ENCODE measurements at regions not wholly inside any gene's neighbourhood (a gene's known extent, or its start where the extent isn't known, plus 50 kb on each side); places are given as distances from the start of the nearest gene placed in this dataset.
"Not testable (repeated sequence)": the region's sequence is repeated elsewhere in the genome, so short reads cannot be mapped to it uniquely, and the experiment has no call there.

DNA sequence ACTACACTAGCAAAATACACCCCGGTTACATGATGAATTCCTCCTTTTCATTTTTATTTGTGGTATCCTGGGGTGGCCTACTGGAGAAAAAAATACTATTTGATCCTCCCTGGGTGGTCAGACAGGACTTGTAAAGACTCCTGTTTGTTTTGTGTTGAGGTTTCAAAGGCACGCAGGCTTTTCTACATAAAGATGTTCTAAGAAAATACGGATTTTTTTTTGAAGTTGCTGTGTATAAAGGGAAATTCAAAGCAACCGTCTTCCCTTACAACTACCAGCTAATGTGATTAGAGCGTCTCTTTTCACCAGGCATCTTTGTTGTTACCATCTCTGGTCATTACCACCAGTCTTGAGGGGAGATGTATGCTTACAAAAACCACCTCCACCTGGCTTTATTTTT lies 187.1 kb downstream of the SOX4 start:
- no peak overlapping the region for H3K4me3 Mint-ChIP-seq
- peaks cover 0 to 1% (median 0%) of the 10 kb centered on the region in 6 donors for H3K9me3 Mint-ChIP-seq
- no peak for DNase-seq
- H3K4me1 Mint-ChIP-seq: no peaks in the 10 kb centered on the region
- H3K36me3 Mint-ChIP-seq: no peaks in the 10 kb centered on the region
- H3K27ac Mint-ChIP-seq: no peak overlapping the region
- no peaks in the 10 kb centered on the region for H3K27me3 Mint-ChIP-seq (ENCODE audit: low read depth in 3 of 3)

DNA sequence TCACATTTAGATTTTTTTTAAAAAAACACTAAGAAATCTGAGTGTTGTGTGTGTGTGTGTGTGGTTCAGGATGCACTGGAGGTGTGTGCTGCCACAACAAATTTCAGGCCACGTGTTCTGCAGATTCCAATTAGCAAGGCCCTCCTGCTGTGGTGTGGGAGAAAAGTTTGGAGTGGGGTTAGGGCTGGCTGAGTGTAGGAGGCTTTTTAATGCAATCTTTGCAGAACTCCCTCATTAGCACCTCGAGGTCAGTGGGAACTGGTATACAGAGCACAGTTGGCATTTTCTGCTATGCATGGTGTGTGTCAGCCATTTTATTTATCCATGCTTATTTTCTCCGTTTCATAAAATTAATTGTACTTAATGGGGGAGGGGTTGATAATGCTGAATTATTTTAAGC lies 187.6 kb downstream of the SOX4 start:
- Mint-ChIP-seq H3K9me3 (peaks cover 0 to 1% (median 0%) of the 10 kb centered on the region in 6 donors), H3K4me1 (no peaks in the 10 kb centered on the region), H3K36me3 (no peaks in the 10 kb centered on the region), H3K27ac (no peak overlapping the region), H3K27me3 (ENCODE audit: low read depth in 3 of 3) (no peaks in the 10 kb centered on the region), H3K4me3 (no peak overlapping the region)
- DNase-seq: no peak

DNA sequence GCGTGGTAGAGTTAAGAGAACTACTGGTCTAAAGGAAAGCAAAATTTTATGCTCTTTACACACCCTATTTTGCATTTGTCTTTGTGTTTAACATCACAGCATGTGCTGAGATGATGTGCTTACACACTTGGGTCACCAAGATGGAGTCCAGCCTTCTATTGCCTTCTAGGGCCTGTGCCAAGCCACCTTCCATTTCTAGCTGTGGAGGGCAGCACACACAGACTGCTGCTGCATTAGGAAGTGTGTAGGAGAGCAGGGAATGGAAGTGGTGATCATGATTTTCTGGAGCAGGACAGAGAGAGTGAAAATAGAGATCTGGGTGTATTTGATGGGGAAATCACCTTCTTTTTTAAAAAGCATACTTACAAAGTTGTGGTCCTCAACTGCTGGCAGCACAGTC lies 191.6 kb downstream of the SOX4 start:
- Mint-ChIP-seq H3K27ac (no peak overlapping the region), H3K4me3 (no peak overlapping the region)

DNA sequence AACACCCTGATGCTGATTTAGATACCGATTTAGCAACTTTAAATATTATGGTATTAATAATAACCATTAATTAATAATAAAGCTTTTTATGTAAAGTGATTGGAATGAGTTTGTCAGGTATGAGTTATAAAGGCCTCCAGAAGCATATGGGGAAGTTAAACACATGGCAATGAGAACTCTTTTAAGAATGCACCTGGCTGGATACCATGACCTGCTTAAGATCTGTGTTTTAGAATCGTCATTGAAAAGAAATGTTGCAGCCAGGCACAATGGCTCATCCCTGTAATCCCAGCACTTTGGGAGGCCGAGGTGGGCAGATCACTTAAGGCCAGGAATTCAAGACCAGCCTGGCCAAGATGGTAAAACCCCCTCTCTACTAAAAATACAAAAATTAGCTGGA lies 197.5 kb downstream of the SOX4 start:
- no peaks in the 10 kb centered on the region for H3K9me3 Mint-ChIP-seq
- no peaks in the 10 kb centered on the region for H3K36me3 Mint-ChIP-seq
- H3K4me1 Mint-ChIP-seq: no peaks in the 10 kb centered on the region
- H3K27ac Mint-ChIP-seq: no peak overlapping the region
- no peak overlapping the region for H3K4me3 Mint-ChIP-seq
- H3K27me3 Mint-ChIP-seq (ENCODE audit: low read depth in 3 of 3): peaks cover 0 to 2% (median 0%) of the 10 kb centered on the region in 3 donors
- no peak for DNase-seq

More for the DNA sequence above, 191.6 kb downstream of the SOX4 start:
- no peaks in the 10 kb centered on the region for H3K36me3 Mint-ChIP-seq
- no peak for DNase-seq
- peaks cover 0 to 1% (median 0%) of the 10 kb centered on the region in 6 donors for H3K9me3 Mint-ChIP-seq
- H3K27me3 Mint-ChIP-seq (ENCODE audit: low read depth in 3 of 3): no peaks in the 10 kb centered on the region
- H3K4me1 Mint-ChIP-seq: no peaks in the 10 kb centered on the region

DNA sequence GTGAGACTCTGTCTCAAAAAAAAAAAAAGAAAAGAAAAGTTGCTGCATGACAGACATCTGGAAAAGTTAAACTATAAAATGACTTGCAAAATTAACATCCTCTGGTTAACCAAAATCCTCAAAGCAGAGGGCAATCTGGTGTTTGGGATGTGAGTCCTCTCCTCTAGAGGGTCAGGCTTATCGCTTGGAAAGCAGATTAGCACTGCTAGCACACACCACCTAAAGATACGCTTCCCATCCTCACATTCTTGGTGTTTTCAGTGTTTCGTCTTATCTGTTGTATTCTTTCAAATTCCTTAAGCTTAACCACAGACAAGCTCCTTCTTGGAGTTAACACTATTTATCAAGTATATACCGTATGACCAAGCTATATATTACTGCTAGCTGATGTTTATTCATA lies 198.0 kb downstream of the SOX4 start:
- no peaks in the 10 kb centered on the region for H3K4me1 Mint-ChIP-seq
- no peak for DNase-seq
- no peaks in the 10 kb centered on the region for H3K36me3 Mint-ChIP-seq
- no peaks in the 10 kb centered on the region for H3K9me3 Mint-ChIP-seq
- no peak overlapping the region for H3K4me3 Mint-ChIP-seq
- H3K27me3 Mint-ChIP-seq (ENCODE audit: low read depth in 3 of 3): peaks cover 0 to 2% (median 0%) of the 10 kb centered on the region in 3 donors
- H3K27ac Mint-ChIP-seq: no peak overlapping the region

DNA sequence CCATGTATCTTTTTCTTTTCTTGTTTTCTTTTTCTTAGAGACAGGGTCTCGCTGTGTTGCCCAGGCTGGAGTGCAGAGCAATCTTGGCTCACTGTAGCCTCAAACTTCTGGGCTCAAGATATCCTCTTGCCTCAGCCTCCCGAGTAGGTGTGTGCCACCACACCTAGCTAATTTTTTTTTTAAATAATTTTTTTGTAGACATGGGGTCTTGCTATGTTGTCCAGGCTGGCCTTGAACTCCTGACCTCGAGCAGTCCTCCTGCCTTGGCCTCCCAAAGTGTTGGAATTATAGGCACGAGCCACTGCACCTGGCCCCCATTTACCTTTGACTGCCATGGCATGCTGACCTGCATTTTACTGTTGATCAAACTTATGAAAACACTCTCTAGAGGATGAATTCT lies 198.6 kb downstream of the SOX4 start:
- Mint-ChIP-seq H3K27ac (no peak overlapping the region), H3K4me3 (no peak overlapping the region), H3K27me3 (ENCODE audit: low read depth in 3 of 3) (peaks cover 0 to 2% (median 0%) of the 10 kb centered on the region in 3 donors), H3K9me3 (no peaks in the 10 kb centered on the region), H3K36me3 (no peaks in the 10 kb centered on the region), H3K4me1 (no peaks in the 10 kb centered on the region)
- DNase-seq: no peak

DNA sequence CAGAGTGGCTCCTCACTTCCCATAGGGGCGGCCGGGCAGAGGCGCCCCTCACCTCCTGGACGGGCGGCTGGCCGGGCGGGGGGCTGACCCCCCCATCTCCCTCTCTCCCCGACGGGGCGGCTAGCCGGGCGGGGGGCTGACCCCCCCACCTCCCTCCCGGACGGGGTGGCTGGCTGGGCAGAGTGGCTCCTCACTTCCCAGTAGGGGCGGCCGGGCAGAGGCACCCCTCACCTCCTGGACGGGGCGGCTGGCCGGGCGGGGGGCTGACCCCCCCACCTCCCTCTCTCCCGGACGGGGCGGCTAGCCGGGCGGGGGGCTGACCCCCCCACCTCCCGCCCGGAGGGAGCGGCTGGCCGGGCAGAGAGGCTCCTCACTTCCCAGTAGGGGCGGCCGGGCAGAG lies 203.4 kb downstream of the SOX4 start:
- H3K4me1 Mint-ChIP-seq; H3K9me3 Mint-ChIP-seq; H3K4me3 Mint-ChIP-seq; H3K27ac Mint-ChIP-seq; DNase-seq; H3K27me3 Mint-ChIP-seq (ENCODE audit: low read depth in 3 of 3); H3K36me3 Mint-ChIP-seq: not testable (repeated sequence)

DNA sequence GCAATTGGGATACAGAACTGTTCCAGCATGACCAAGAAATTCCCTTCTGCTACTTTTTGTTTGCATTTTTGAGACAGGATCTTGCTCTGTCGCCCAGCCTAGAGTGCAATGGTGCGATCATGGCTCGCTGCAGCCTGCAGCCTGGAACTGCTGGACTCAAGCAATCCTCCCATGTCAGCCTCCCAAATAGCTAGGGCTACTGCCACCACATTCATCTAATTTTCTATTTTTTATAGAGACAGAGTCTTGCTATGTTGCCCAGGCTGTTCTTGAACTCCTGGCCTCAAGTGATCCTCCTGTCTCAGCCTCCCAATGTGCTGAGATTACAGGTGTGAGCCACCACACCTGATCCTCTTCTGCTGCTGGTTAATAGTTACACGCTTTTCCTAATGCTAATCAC lies 204.9 kb downstream of the SOX4 start:
- DNase-seq: no peak
- Mint-ChIP-seq H3K9me3 (no peaks in the 10 kb centered on the region), H3K36me3 (no peaks in the 10 kb centered on the region), H3K4me3 (no peak overlapping the region), H3K27me3 (ENCODE audit: low read depth in 3 of 3) (no peaks in the 10 kb centered on the region), H3K27ac (no peak overlapping the region), H3K4me1 (no peaks in the 10 kb centered on the region)

DNA sequence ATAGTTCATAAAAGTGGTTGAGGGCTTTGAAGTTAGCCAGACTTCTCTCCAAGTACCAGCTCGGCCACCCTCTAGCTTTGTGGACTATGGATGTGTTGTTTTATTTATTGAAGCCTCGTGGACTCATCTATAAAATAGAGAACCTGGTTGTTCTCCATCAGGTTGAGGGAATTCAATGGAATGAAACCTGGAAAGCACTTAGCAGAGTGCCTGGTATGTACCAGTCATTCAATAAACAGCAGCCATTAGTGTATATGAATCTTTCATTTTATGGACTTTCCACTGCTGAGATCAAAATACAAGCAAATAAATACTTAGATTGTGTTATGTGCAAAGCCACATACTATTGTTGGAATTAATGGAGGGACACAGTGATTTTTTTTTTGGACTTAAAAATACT lies 206.8 kb downstream of the SOX4 start:
- H3K4me1 Mint-ChIP-seq: no peaks in the 10 kb centered on the region
- DNase-seq: no peak
- no peaks in the 10 kb centered on the region for H3K9me3 Mint-ChIP-seq
- H3K27me3 Mint-ChIP-seq (ENCODE audit: low read depth in 3 of 3): no peaks in the 10 kb centered on the region
- no peak overlapping the region for H3K27ac Mint-ChIP-seq
- no peak overlapping the region for H3K4me3 Mint-ChIP-seq
- no peaks in the 10 kb centered on the region for H3K36me3 Mint-ChIP-seq

DNA sequence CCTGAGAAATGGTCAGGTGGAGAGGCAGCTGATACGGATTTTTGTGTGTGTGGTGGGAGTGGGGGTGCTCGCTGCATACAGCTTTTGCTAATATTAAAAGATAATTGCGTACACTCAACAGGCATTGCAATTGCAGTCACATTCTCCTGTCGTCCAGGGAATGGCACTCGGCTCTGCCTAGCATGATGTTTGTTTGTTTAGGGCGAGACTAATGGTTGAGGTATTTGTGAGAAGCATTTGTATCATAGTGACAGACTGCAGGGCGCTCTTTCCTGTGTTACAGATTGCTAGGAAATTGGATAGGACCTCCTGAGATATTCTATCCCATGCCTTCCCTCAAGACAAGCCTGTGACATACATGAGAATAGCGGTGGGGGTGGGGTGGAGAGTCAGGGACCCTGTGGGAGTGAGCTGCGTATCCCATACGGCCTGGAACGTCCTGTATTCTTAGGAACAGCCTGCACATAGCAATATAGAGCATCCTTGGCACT lies 207.4 kb downstream of the SOX4 start:
- Mint-ChIP-seq H3K4me1 (no peaks in the 10 kb centered on the region), H3K27me3 (ENCODE audit: low read depth in 3 of 3) (no peaks in the 10 kb centered on the region), H3K27ac (no peak overlapping the region), H3K9me3 (no peaks in the 10 kb centered on the region), H3K4me3 (no peak overlapping the region), H3K36me3 (no peaks in the 10 kb centered on the region)
- no peak for DNase-seq

DNA sequence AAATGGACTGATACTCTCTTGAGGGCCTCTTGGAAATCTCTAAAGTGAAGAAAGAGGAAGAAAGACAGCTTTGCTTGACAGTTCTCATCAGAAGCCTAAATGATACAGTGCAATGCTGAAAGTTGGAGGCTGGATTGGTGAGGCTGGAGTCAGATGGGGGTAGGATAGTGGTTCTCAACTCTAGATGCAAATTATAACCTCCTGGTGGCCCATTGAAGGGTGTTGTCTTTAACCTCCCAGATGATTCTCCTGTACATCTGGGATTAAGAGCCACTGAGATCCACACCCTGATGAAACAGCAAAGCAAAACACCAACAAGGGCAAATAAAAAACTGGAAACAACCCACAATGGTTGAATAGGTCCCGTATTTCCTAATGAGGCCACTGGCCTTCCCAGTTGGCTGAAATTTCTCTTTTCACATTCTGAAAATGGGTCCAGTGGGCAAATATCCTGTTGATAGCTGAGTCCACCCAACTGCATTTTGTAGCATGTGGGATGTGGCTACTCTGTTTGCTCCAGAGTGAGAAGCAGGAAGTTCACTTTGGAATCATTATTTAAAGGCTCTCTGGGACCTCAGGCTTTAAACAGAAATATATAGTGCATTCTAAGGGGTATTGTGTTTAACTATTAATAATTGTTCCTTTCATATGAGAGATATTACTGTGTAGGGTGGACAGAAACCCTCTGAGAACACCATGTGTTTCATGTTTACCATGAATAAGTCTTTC lies 208.1 kb downstream of the SOX4 start:
- no peak overlapping the region for H3K27ac Mint-ChIP-seq
- H3K4me3 Mint-ChIP-seq: no peak overlapping the region
- H3K9me3 Mint-ChIP-seq: no peaks in the 10 kb centered on the region
- no peak for DNase-seq
- H3K36me3 Mint-ChIP-seq: no peaks in the 10 kb centered on the region
- H3K27me3 Mint-ChIP-seq (ENCODE audit: low read depth in 3 of 3): no peaks in the 10 kb centered on the region
- no peaks in the 10 kb centered on the region for H3K4me1 Mint-ChIP-seq

DNA sequence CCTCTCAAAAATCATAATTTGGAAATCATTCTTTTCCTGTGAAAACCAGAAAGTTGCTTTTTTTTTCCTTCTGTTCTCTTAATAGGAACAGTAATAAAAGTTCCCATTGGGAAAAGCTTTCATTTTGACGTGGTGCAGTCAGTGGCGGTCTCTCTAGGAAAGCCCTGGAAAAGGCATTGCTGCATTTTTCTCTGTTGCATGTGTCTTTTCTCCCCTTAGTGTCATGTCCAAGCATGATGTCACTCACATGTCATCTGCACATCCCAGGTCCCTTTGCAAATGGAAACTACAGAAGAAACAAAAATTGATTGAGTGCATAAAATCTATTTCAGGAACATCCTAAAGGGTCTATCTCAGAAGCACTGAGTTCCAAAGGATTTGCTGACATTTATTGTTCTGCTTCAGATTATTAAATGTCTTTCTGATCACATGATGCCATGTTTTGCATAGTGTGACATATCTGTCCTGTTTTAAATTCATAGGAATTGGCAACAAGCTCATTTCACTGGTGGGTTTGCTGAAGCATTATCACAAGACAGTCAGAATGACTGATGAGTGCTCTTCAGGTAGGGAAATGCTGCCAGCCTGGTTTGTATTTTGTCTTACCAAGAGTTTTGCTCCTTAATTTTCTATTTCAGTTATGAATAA lies 208.7 kb downstream of the SOX4 start:
- Mint-ChIP-seq H3K9me3 (no peaks in the 10 kb centered on the region), H3K4me1 (no peaks in the 10 kb centered on the region), H3K4me3 (no peak overlapping the region), H3K36me3 (no peaks in the 10 kb centered on the region), H3K27me3 (ENCODE audit: low read depth in 3 of 3) (no peaks in the 10 kb centered on the region), H3K27ac (no peak overlapping the region)
- DNase-seq: no peak

DNA sequence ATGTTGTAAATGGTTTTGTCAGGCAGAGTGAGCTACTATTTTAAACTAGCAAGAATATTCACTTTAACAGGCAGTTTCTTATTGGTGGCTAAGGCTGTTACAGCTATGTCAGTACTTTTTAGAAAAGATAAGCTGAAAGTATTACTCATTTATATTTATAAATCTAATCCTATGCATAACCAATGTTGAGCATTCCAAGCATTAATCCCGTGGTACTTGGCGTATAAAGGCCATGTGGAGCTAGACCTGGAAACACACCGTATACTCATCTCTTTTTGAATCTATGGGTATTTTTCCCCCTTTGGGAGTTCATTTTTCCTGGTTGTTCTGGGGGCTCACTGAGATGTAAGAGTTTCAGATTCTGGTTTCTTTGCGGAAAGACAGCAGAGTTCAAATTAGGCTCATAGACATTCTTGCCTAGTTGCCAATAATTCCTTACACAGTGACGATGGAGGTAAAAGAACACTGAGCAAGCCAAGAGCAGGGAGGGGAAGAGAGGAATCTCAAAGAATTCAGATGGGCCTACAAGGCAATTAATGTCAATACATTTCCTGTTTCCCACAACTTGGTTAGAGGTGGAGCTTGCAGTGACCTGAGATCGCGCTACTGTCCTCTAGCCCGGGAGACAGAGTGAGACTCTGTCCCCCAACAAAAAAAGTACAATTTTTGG lies 211.5 kb downstream of the SOX4 start:
- H3K27me3 Mint-ChIP-seq (ENCODE audit: low read depth in 3 of 3): peaks cover 0 to 2% (median 0%) of the 10 kb centered on the region in 3 donors
- H3K4me1 Mint-ChIP-seq: no peaks in the 10 kb centered on the region
- no peak overlapping the region for H3K4me3 Mint-ChIP-seq
- peaks cover 0 to 4% (median 0%) of the 10 kb centered on the region in 3 donors for H3K36me3 Mint-ChIP-seq
- no peaks in the 10 kb centered on the region for H3K9me3 Mint-ChIP-seq
- H3K27ac Mint-ChIP-seq: no peak overlapping the region
- DNase-seq: no peak

DNA sequence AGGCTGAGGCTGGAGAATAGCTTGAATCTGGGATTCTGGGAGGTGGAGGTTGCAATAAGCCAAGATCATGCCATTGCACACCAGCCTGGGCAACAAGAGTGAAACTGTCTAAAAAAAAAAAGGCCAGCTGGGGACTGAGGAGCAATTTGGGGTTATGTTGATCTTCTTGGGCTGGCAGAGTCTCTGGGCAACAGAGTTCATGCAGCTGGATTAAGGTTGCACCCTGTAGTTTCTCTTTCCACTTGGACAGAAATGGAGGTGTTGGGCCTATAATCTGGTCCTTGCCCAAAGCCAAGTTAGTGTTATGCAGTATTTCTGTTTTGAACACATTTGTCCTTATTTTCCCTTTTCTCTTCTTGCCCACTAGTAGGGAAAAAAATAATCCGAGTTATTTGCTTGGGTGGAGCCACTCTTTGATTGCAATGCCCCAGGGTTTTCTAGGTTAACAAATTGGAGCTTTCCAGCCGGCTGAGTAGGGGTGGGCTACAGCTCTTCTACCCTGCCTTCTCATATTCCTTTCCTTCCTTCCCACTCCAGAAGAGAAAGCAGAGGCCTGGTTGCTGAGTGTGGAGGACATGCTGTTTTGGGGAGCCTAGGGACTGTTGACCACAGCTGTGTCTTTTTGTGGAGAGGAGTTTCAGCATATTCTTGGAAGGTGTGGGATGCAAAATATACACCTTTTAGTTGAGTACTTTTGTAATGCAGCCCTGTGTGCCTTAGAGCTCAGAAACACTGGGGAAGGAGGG lies 213.9 kb downstream of the SOX4 start:
- no peak for DNase-seq
- H3K27ac Mint-ChIP-seq: no peak overlapping the region
- peaks cover 0 to 2% (median 0%) of the 10 kb centered on the region in 3 donors for H3K27me3 Mint-ChIP-seq (ENCODE audit: low read depth in 3 of 3)
- no peaks in the 10 kb centered on the region for H3K9me3 Mint-ChIP-seq
- H3K4me3 Mint-ChIP-seq: no peak overlapping the region
- no peaks in the 10 kb centered on the region for H3K4me1 Mint-ChIP-seq
- peaks cover 0 to 4% (median 0%) of the 10 kb centered on the region in 3 donors for H3K36me3 Mint-ChIP-seq

Data from immature natural killer cell (primary cell).